Stimulated activated CD4-positive, alpha-beta T cell treated with anti-CD3 and anti-CD28 coated beads, Interleukin-1b, Interleukin-23, amount 100 ng/mL, for 24 hours (primary cell): ENCODE measurements at regions not wholly inside any gene's neighbourhood (a gene's known extent, or its start where the extent isn't known, plus 50 kb on each side); places are given as distances from the start of the nearest gene placed in this dataset.
"Not testable (repeated sequence)": the region's sequence is repeated elsewhere in the genome, so short reads cannot be mapped to it uniquely, and the experiment has no call there.

Experiments
- DNase-seq, 4 experiments: peaks; one replicate each; pipeline ENCODE4 v3.0.0-alpha.2; 2020; ENCODE audit warnings: low read depth in 4 of 4, low spot score in 1 of 4

- no peak for DNase-seq
Observed at GRCh38 chr15:66994927-66995656, 70.3 kb upstream of the SMAD3 start.

- DNase-seq, result no peak
Observed at GRCh38 chr15:66996094-66996493, 69.3 kb upstream of the SMAD3 start.

GRCh38 chr15:66997212-66997611 is 68.2 kb upstream of the SMAD3 start:
- no peak for DNase-seq

GRCh38 chr15:66998234-66998633 is 67.2 kb upstream of the SMAD3 start:
- DNase-seq, result not testable (repeated sequence)

- no peak for DNase-seq
Observed at GRCh38 chr15:66999046-66999968, 66.1 kb upstream of the SMAD3 start.

GRCh38 chr15:67000896-67001295 is 64.5 kb upstream of the SMAD3 start:
- DNase-seq, result no peak

GRCh38 chr15:67002368-67002767 is 63.0 kb upstream of the SMAD3 start:
- DNase-seq, result no peak

- no peak for DNase-seq
Observed at GRCh38 chr15:67003586-67003985, 61.8 kb upstream of the SMAD3 start.

GRCh38 chr15:67004142-67004541 is 61.3 kb upstream of the SMAD3 start:
- no peak for DNase-seq

- no peak for DNase-seq
Observed at GRCh38 chr15:67005294-67005996, 60.0 kb upstream of the SMAD3 start.

GRCh38 chr15:67006083-67007065 is 59.0 kb upstream of the SMAD3 start:
- DNase-seq, result no peak

GRCh38 chr15:67009576-67010569 is 55.5 kb upstream of the SMAD3 start:
- no peak for DNase-seq

GRCh38 chr15:67010898-67011616 is 54.3 kb upstream of the SMAD3 start:
- DNase-seq, result no peak

GRCh38 chr15:67011617-67012005 is 53.8 kb upstream of the SMAD3 start:
- DNase-seq, result no peak

GRCh38 chr15:67013696-67014095 is 51.7 kb upstream of the SMAD3 start:
- DNase-seq, result no peak
